ENCODE measurements at regions not wholly inside any gene's neighbourhood (a gene's known extent, or its start where the extent isn't known, plus 50 kb on each side); places are given as distances from the start of the nearest gene placed in this dataset.
A peak's percentile ranks its signal among the peaks of the same experiment; 100 is the strongest.

DNA sequence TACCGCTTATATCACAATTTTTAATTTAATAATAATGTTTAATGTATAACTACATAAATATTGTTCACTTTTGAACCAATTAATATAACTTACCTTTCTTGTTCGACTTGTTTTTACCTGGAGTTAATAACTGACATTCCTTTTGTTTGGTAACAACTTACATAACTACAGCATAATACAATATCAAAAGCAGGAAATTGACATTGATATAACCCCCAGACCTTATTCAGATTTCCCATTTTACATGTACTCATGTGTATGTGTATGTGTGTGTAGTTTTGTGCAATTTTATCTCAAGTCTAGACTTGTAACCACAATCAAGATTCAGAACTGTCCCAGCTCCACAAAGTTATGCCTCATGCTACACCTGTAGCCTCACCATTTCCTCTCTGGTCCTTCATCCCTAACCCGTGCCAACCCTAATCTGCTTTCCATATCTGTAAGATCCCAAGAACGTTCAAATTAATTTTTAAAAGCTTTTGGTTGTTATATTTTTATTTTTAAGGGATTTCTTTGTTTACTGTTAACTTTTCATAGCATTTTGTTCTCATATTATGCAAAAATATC lies 190.6 kb downstream of the MANEA start:
- H3K36me3 Mint-ChIP-seq = no peaks in the 10 kb centered on the region
- H3K27ac Mint-ChIP-seq = no peak overlapping the region
- no peak for ATAC-seq
- H3K4me3 Mint-ChIP-seq = no peak overlapping the region
- H3K9me3 Mint-ChIP-seq = peaks cover 7% of the 10 kb centered on the region
- peaks cover 4% of the 10 kb centered on the region; the same call in 1 of the 2 replicates for H3K4me1 Mint-ChIP-seq
- CTCF ChIA-PET = interaction anchor here (1.0 to 1.9 kb wide), 5 partner anchors 51 to 248 kb away, joined by 3 to 16 read pairs (median 3); partner anchors contain the start of gene FUT9
- TF ChIP-seq, protein P1, sequence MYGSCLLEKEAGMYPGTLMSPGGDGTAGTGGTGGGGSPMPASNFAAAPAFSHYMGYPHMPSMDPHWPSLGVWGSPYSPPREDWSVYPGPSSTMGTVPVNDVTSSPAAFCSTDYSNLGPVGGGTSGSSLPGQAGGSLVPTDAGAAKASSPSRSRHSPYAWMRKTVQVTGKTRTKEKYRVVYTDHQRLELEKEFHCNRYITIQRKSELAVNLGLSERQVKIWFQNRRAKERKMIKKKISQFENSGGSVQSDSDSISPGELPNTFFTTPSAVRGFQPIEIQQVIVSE (CRISPR knock-in tag; IDR thresholded peaks at IDR 0.05; ENCODE audit: borderline replicate concordance) = no peak
- TF ChIP-seq, protein P2, sequence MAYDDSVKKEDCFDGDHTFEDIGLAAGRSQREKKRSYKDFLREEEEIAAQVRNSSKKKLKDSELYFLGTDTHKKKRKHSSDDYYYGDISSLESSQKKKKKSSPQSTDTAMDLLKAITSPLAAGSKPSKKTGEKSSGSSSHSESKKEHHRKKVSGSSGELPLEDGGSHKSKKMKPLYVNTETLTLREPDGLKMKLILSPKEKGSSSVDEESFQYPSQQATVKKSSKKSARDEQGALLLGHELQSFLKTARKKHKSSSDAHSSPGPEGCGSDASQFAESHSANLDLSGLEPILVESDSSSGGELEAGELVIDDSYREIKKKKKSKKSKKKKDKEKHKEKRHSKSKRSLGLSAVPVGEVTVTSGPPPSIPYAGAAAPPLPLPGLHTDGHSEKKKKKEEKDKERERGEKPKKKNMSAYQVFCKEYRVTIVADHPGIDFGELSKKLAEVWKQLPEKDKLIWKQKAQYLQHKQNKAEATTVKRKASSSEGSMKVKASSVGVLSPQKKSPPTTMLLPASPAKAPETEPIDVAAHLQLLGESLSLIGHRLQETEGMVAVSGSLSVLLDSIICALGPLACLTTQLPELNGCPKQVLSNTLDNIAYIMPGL (CRISPR knock-in tag; IDR thresholded peaks at IDR 0.05) = no peak
- TF ChIP-seq CREM (CRISPR knock-in tag; IDR thresholded peaks at IDR 0.05) = no peak
- TF ChIP-seq, protein P3, sequence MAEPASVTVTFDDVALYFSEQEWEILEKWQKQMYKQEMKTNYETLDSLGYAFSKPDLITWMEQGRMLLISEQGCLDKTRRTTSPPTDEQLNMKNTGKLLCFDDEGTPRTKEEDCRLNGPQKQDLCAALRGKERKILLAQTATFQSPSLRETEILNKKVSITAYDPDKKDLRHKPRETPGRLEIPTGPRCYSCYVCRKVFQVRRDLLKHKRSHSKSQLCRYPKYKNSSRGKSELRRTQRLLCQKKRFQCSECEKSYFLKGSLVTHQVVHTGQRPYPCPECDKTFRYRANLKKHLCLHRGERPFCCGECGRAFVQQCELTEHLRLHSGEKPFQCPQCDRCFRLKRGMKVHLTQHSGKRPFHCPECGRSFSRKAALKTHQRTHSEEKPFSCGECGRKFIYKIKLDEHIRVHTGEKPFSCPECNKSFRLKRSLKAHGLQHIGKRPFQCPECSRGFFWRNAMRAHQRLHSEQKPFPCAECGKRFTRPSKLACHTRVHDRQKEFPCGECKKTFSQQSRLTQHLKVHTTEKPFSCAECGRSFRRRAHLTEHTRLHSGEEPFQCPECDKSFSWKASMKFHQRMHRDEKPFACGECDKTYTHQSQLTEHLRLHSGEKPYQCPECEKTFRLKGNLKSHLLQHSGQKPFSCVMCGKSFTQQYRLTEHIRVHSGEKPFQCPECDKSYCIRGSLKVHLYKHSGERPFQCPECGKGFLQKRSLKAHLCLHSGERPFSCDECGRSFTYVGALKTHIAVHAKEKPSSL (CRISPR knock-in tag; conservative IDR thresholded peaks at IDR 0.05) = no peak
- TF ChIP-seq MYBL2 (CRISPR knock-in tag; IDR thresholded peaks at IDR 0.05) = no peak
- no peak for TF ChIP-seq IRF2 (CRISPR knock-in tag; IDR thresholded peaks at IDR 0.05; ENCODE audit: borderline replicate concordance, low read depth)
- TF ChIP-seq, protein P4, sequence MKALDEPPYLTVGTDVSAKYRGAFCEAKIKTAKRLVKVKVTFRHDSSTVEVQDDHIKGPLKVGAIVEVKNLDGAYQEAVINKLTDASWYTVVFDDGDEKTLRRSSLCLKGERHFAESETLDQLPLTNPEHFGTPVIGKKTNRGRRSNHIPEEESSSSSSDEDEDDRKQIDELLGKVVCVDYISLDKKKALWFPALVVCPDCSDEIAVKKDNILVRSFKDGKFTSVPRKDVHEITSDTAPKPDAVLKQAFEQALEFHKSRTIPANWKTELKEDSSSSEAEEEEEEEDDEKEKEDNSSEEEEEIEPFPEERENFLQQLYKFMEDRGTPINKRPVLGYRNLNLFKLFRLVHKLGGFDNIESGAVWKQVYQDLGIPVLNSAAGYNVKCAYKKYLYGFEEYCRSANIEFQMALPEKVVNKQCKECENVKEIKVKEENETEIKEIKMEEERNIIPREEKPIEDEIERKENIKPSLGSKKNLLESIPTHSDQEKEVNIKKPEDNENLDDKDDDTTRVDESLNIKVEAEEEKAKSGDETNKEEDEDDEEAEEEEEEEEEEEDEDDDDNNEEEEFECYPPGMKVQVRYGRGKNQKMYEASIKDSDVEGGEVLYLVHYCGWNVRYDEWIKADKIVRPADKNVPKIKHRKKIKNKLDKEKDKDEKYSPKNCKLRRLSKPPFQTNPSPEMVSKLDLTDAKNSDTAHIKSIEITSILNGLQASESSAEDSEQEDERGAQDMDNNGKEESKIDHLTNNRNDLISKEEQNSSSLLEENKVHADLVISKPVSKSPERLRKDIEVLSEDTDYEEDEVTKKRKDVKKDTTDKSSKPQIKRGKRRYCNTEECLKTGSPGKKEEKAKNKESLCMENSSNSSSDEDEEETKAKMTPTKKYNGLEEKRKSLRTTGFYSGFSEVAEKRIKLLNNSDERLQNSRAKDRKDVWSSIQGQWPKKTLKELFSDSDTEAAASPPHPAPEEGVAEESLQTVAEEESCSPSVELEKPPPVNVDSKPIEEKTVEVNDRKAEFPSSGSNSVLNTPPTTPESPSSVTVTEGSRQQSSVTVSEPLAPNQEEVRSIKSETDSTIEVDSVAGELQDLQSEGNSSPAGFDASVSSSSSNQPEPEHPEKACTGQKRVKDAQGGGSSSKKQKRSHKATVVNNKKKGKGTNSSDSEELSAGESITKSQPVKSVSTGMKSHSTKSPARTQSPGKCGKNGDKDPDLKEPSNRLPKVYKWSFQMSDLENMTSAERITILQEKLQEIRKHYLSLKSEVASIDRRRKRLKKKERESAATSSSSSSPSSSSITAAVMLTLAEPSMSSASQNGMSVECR (CRISPR knock-in tag; IDR thresholded peaks at IDR 0.05; ENCODE audit: borderline replicate concordance) = no peak
- TF ChIP-seq ZNF263 (CRISPR knock-in tag; IDR thresholded peaks at IDR 0.05; ENCODE audit: low read depth) = no peak
- no peak for DNase-seq (ENCODE audit: low spot score)
- peaks cover 4% of the 10 kb centered on the region for H3K27me3 Mint-ChIP-seq (ENCODE audit: low read depth)
- POLR2A ChIA-PET = no interaction called here

DNA sequence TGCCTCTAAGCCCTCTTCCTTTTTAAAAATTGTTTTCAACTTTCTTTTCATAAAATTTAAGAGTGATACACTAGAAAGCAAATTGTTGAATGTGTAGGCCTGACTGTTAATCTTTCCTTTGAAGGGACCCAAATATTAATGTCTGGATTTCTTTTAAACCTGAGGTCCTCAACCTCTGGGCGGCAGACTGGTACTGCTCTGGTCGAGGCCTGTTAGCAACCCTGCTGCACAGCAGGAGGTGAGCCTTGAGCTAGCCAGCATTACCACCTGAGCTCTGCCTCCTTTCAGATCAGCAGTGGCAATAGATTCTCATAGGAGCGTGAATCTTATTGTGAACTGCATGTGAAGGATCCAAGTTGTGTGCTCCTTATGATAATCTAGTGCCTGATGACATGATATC lies 191.2 kb downstream of the MANEA start:
- peak; percentile 71 for DNase-seq (ENCODE audit: low spot score)
- H3K27me3 Mint-ChIP-seq (ENCODE audit: low read depth) = peaks cover 4% of the 10 kb centered on the region
- POLR2A ChIA-PET = no interaction called here
- no peak for TF ChIP-seq ZNF317 (CRISPR knock-in tag; IDR thresholded peaks at IDR 0.05; ENCODE audit: borderline replicate concordance, low read depth)
- TF ChIP-seq, protein P5, sequence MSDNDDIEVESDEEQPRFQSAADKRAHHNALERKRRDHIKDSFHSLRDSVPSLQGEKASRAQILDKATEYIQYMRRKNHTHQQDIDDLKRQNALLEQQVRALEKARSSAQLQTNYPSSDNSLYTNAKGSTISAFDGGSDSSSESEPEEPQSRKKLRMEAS (CRISPR knock-in tag; IDR thresholded peaks at IDR 0.05) = no peak
- no peak for TF ChIP-seq JUN (CRISPR knock-in tag; IDR thresholded peaks at IDR 0.05)
- TF ChIP-seq, protein P6, sequence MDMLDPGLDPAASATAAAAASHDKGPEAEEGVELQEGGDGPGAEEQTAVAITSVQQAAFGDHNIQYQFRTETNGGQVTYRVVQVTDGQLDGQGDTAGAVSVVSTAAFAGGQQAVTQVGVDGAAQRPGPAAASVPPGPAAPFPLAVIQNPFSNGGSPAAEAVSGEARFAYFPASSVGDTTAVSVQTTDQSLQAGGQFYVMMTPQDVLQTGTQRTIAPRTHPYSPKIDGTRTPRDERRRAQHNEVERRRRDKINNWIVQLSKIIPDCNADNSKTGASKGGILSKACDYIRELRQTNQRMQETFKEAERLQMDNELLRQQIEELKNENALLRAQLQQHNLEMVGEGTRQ (CRISPR knock-in tag; IDR thresholded peaks at IDR 0.05) = no peak
- TF ChIP-seq GTF2I (CRISPR knock-in tag; conservative IDR thresholded peaks at IDR 0.05) = no peak
- TF ChIP-seq ETV6 (CRISPR knock-in tag; IDR thresholded peaks at IDR 0.05) = no peak
- no peak for TF ChIP-seq SMAD3 (CRISPR knock-in tag; IDR thresholded peaks at IDR 0.05; ENCODE audit: borderline replicate concordance)
- TF ChIP-seq NFE2L1 (CRISPR knock-in tag; IDR thresholded peaks at IDR 0.05) = no peak
- TF ChIP-seq PRRX2 (CRISPR knock-in tag; IDR thresholded peaks at IDR 0.05) = no peak
- TF ChIP-seq ZNF416 (CRISPR knock-in tag; IDR thresholded peaks at IDR 0.05) = no peak
- TF ChIP-seq, protein P1 (CRISPR knock-in tag; IDR thresholded peaks at IDR 0.05; ENCODE audit: borderline replicate concordance) = no peak
- TF ChIP-seq, protein P4 (CRISPR knock-in tag; IDR thresholded peaks at IDR 0.05; ENCODE audit: borderline replicate concordance) = no peak

More for the DNA sequence above, 191.2 kb downstream of the MANEA start:
- no peaks in the 10 kb centered on the region for H3K36me3 Mint-ChIP-seq
- peak; percentile 92 for ATAC-seq
- no peak overlapping the region for H3K4me3 Mint-ChIP-seq
- H3K9me3 Mint-ChIP-seq = peaks cover 7% of the 10 kb centered on the region
- no peak overlapping the region for H3K27ac Mint-ChIP-seq
- CTCF ChIA-PET = interaction anchor here (0.6 to 1.9 kb wide), 7 partner anchors 50 to 310 kb away, joined by 3 to 16 read pairs (median 3); partner anchors contain the start of gene FUT9
- peaks cover 4% of the 10 kb centered on the region; the same call in 1 of the 2 replicates for H3K4me1 Mint-ChIP-seq
